Mesenchymal stem cell (in vitro differentiated cells and primary cell): ENCODE measurements at regions not wholly inside any gene's neighbourhood (a gene's known extent, or its start where the extent isn't known, plus 50 kb on each side); places are given as distances from the start of the nearest gene placed in this dataset.

ENCODE experiments used
- DNase-seq: peaks from one replicate; pipeline ENCODE4 v3.0.0-alpha.2; 2013
- H2AFZ ChIP-seq: one replicate; pipeline ENCODE4 v1.6.1; 2013; ENCODE audit warnings: low read depth, mild to moderate bottlenecking, control low read depth, inconsistent platforms, low read length, moderate library complexity
- H2AK5ac ChIP-seq: 2 replicates; pipeline ENCODE4 v1.6.1; 2013; ENCODE audit warnings: low read length, moderate library complexity, mild to moderate bottlenecking, inconsistent platforms; ENCODE audit not compliant: severe bottlenecking
- H2BK120ac ChIP-seq: one replicate; pipeline ENCODE4 v1.6.1; 2013; ENCODE audit warnings: low read depth, mild to moderate bottlenecking, inconsistent platforms, low read length, moderate library complexity
- H2BK12ac ChIP-seq, 2 experiments: one replicate each; pipeline ENCODE4 v1.6.1; 2013; ENCODE audit warnings: inconsistent platforms in 2 of 2, low read length in 2 of 2, mild to moderate bottlenecking in 2 of 2, moderate library complexity in 2 of 2, control low read depth in 1 of 2
- H2BK15ac ChIP-seq: one replicate; pipeline ENCODE4 v1.6.1; 2013; ENCODE audit warnings: mild to moderate bottlenecking, low read depth, inconsistent platforms; ENCODE audit not compliant: poor library complexity, severe bottlenecking
- H2BK5ac ChIP-seq: 2 replicates; pipeline ENCODE4 v1.6.1; 2013; ENCODE audit warnings: low read depth, mild to moderate bottlenecking, low read length, control low read depth, inconsistent platforms; ENCODE audit not compliant: poor library complexity, severe bottlenecking
- H3K14ac ChIP-seq, 2 experiments: one replicate each; pipeline ENCODE4 v1.6.1; 2013; ENCODE audit warnings: inconsistent platforms in 2 of 2, low read length in 2 of 2, control low read depth in 1 of 2, mild to moderate bottlenecking in 1 of 2, moderate library complexity in 1 of 2
- H3K18ac ChIP-seq, 2 experiments: one replicate each; pipeline ENCODE4 v1.6.1; 2013; ENCODE audit warnings: inconsistent platforms in 2 of 2, low read length in 2 of 2, control low read depth in 1 of 2, low read depth in 1 of 2, mild to moderate bottlenecking in 1 of 2
- H3K23ac ChIP-seq, 2 experiments: one replicate each; pipeline ENCODE4 v1.6.1; 2013; ENCODE audit warnings: inconsistent platforms in 2 of 2, low read length in 2 of 2, mild to moderate bottlenecking in 2 of 2, moderate library complexity in 2 of 2, control low read depth in 1 of 2
- H3K27ac ChIP-seq: 2 replicates; pipeline ENCODE4 v1.5.1; 2013; ENCODE audit warnings: mild to moderate bottlenecking, moderate library complexity, low read length, control low read depth, inconsistent platforms; ENCODE audit not compliant: poor library complexity, severe bottlenecking
- H3K27me3 ChIP-seq, 2 experiments: 2 replicates each; pipeline versions ENCODE4 v1.6.1 to v1.7.0; 2013; ENCODE audit warnings: low read length in 2 of 2, mild to moderate bottlenecking in 2 of 2, moderate library complexity in 2 of 2, control low read depth in 1 of 2, inconsistent platforms in 1 of 2; ENCODE audit not compliant: control insufficient read depth in 1 of 2, insufficient read depth in 1 of 2
- H3K36me3 ChIP-seq, 2 experiments: 2 replicates each; pipeline versions ENCODE4 v1.6.1 to v1.7.0; 2013; ENCODE audit warnings: low read length in 2 of 2, control low read depth in 1 of 2, inconsistent platforms in 1 of 2, low read depth in 1 of 2, mild to moderate bottlenecking in 1 of 2; ENCODE audit not compliant: insufficient read depth in 2 of 2, control insufficient read depth in 1 of 2
- H3K4ac ChIP-seq, 2 experiments: one replicate each; pipeline ENCODE4 v1.6.1; 2013; ENCODE audit warnings: inconsistent platforms in 2 of 2, low read length in 2 of 2, mild to moderate bottlenecking in 2 of 2, moderate library complexity in 2 of 2, control low read depth in 1 of 2, low read depth in 1 of 2
- H3K4me1 ChIP-seq: 2 replicates; pipeline ENCODE4 v1.6.1; 2013; ENCODE audit warnings: low read depth, low read length, control low read depth; ENCODE audit not compliant: control insufficient read depth, insufficient read depth
- H3K4me2 ChIP-seq: 2 replicates; pipeline ENCODE4 v1.6.1; 2013; ENCODE audit warnings: low read length, mild to moderate bottlenecking, inconsistent platforms; ENCODE audit not compliant: poor library complexity, severe bottlenecking
- H3K4me3 ChIP-seq, 2 experiments: 2 replicates each; pipeline versions ENCODE4 v1.5.1 to v1.7.0; 2013; ENCODE audit warnings: low read length in 2 of 2, mild to moderate bottlenecking in 2 of 2, control low read depth in 1 of 2, low read depth in 1 of 2; ENCODE audit not compliant: insufficient read depth in 1 of 2
- H3K79me1 ChIP-seq: replicated peaks from 2 replicates; pipeline ENCODE4 v1.6.1; 2013; ENCODE audit warnings: mild to moderate bottlenecking, control low read depth, low read length, inconsistent platforms; ENCODE audit not compliant: poor library complexity, severe bottlenecking
- H3K9ac ChIP-seq: 2 replicates; pipeline ENCODE4 v1.7.0; 2013; ENCODE audit warnings: mild to moderate bottlenecking, low read length, moderate library complexity
- H3K9me3 ChIP-seq: 2 replicates; pipeline ENCODE4 v1.7.0; 2013; ENCODE audit warnings: mild to moderate bottlenecking, low read length; ENCODE audit not compliant: control insufficient read depth
- H4K8ac ChIP-seq: one replicate; pipeline ENCODE4 v1.6.1; 2013; ENCODE audit warnings: inconsistent platforms, mild to moderate bottlenecking, low read length, moderate library complexity
- H4K91ac ChIP-seq: one replicate; pipeline ENCODE4 v1.6.1; 2013; ENCODE audit warnings: mild to moderate bottlenecking, low read length, inconsistent platforms
- WGBS: methylation state at CpG from one replicate; pipeline ENCODE4 v1.1.7; 2013; ENCODE audit warnings: mixed read lengths; 5-methylcytosine and 5-hydroxymethylcytosine counted together

GRCh38 chr2:51880153-51880552 is 848.2 kb upstream of the NRXN1 start:
- H3K27ac ChIP-seq: no peak overlapping the region
- H2AK5ac ChIP-seq: no peak overlapping the region
- peaks cover 50% of the 10 kb centered on the region for H3K9me3 ChIP-seq
- H3K4me2 ChIP-seq: no peak overlapping the region
- no peak overlapping the region for H2BK5ac ChIP-seq
- no peaks in the 10 kb centered on the region for H3K36me3 ChIP-seq
- no peak overlapping the region for H2BK12ac ChIP-seq
- H3K27me3 ChIP-seq: no peaks in the 10 kb centered on the region
- H2BK120ac ChIP-seq: no peak overlapping the region
- no peak overlapping the region for H3K9ac ChIP-seq
- H3K18ac ChIP-seq: no peak overlapping the region
- no peak overlapping the region for H3K4me3 ChIP-seq
- H3K4me1 ChIP-seq: no peaks in the 10 kb centered on the region
- no peak overlapping the region for H2AFZ ChIP-seq
- no peak overlapping the region for H4K91ac ChIP-seq
- 80% methylated on average over 1 of the region's 1 CpG for WGBS
- no peak overlapping the region for H3K14ac ChIP-seq
- no peak overlapping the region for H4K8ac ChIP-seq
- DNase-seq: no peak
- no peak overlapping the region for H2BK15ac ChIP-seq
- no peak overlapping the region for H3K23ac ChIP-seq
- no peaks in the 10 kb centered on the region for H3K79me1 ChIP-seq
- no peak overlapping the region for H3K4ac ChIP-seq

- peak; percentile 23 for DNase-seq
- 83% methylated on average over 2 of the region's 2 CpGs for WGBS
Measured at GRCh38 chr2:51866361-51866760, 834.4 kb upstream of the NRXN1 start.

DNA sequence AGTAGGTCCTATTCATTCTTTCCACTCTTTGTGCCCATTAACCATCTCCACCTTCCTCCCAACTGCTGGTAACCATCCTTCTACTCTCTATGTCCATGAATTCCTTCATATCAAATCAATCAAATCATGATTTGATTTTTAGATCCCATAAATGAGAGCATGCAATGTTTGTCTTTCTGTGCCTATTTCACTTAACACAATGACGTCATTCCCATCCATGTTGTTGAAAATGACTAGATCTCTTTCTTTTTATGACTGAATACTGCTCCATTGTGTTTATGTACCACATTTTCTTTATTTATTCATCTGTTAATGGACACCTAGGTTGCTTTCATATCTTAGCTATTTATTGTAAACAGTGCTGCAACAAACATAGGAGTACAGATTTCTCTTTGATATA is 827.3 kb upstream of the NRXN1 start:
- no peak for DNase-seq
- WGBS: no CpG with 5 or more reads among the region's 1 CpG
- no peak overlapping the region for H3K4ac ChIP-seq

More at GRCh38 chr2:51866361-51866760, 834.4 kb upstream of the NRXN1 start:
- Histone ChIP-seq H2BK120ac (no peak overlapping the region), H2AK5ac (no peak overlapping the region), H3K4me1 (no peaks in the 10 kb centered on the region), H2BK5ac (no peak overlapping the region), H3K14ac (no peak overlapping the region), H3K27me3 (no peaks in the 10 kb centered on the region), H3K18ac (no peak overlapping the region), H3K9ac (no peak overlapping the region), H3K23ac (no peak overlapping the region), H2BK15ac (no peak overlapping the region), H2AFZ (no peak overlapping the region), H4K91ac (no peak overlapping the region), H3K9me3 (peaks cover 4% of the 10 kb centered on the region), H4K8ac (no peak overlapping the region), H3K27ac (no peak overlapping the region), H3K4me3 (no peak overlapping the region), H3K4me2 (no peak overlapping the region), H3K36me3 (no peaks in the 10 kb centered on the region), H3K4ac (no peak overlapping the region), H3K79me1 (no peaks in the 10 kb centered on the region), H2BK12ac (no peak overlapping the region)

DNA sequence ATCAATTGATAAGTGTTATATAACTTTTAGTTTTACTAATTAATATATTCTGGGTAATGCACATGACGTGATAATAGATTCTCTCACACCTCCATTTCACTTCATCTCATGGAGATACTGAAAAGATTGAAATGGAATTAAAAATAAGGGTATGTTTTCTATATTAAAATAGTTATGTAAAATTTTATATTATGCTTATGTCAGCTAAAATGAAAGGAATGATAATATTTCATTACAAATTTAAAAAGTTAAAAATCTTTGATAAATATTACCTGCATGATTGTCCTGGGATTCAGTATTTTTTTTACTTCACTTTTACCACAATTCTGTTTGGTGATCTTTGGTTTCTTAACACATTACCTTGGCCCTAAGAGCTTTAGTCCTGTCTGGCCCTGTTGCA is 823.8 kb upstream of the NRXN1 start:
- Histone ChIP-seq H3K9me3 (peaks cover 8% of the 10 kb centered on the region), H3K27ac (no peak overlapping the region), H3K9ac (no peak overlapping the region), H3K4ac (no peak overlapping the region), H3K14ac (no peak overlapping the region), H2BK12ac (no peak overlapping the region), H3K27me3 (no peaks in the 10 kb centered on the region), H3K36me3 (no peaks in the 10 kb centered on the region), H2BK5ac (no peak overlapping the region), H2AK5ac (no peak overlapping the region), H3K18ac (no peak overlapping the region), H4K8ac (no peak overlapping the region), H3K4me2 (no peak overlapping the region), H2BK15ac (no peak overlapping the region), H3K79me1 (no peaks in the 10 kb centered on the region), H3K4me3 (no peak overlapping the region), H2AFZ (no peak overlapping the region), H3K23ac (no peak overlapping the region), H2BK120ac (no peak overlapping the region), H3K4me1 (no peaks in the 10 kb centered on the region), H4K91ac (no peak overlapping the region)
- no peak for DNase-seq
- WGBS: no CpG with 5 or more reads among the region's 1 CpG

More for the DNA sequence above, 827.3 kb upstream of the NRXN1 start:
- Histone ChIP-seq H4K91ac (no peak overlapping the region), H3K4me3 (no peak overlapping the region), H3K9me3 (peaks cover 8% of the 10 kb centered on the region), H3K79me1 (no peaks in the 10 kb centered on the region), H2BK15ac (no peak overlapping the region), H3K18ac (no peak overlapping the region), H3K27me3 (no peaks in the 10 kb centered on the region), H3K14ac (no peak overlapping the region), H3K9ac (no peak overlapping the region), H2BK12ac (no peak overlapping the region), H3K36me3 (no peaks in the 10 kb centered on the region), H2AFZ (no peak overlapping the region), H2BK5ac (no peak overlapping the region), H3K4me1 (no peaks in the 10 kb centered on the region), H2AK5ac (no peak overlapping the region), H3K27ac (no peak overlapping the region), H4K8ac (no peak overlapping the region), H3K23ac (no peak overlapping the region), H2BK120ac (no peak overlapping the region), H3K4me2 (no peak overlapping the region)
